ENCODE measurements at regions not wholly inside any gene's neighbourhood (a gene's known extent, or its start where the extent isn't known, plus 50 kb on each side); places are given as distances from the start of the nearest gene placed in this dataset.
"Not testable (repeated sequence)": the region's sequence is repeated elsewhere in the genome, so short reads cannot be mapped to it uniquely, and the experiment has no call there.

- DNase-seq: no peak
These were observed 50.7 kb upstream of the DIAPH3 start for GRCh38 chr13:60214213-60215055.

- DNase-seq: no peak
These were observed 56.3 kb upstream of the DIAPH3 start for GRCh38 chr13:60220072-60220471.

- no peak for DNase-seq
These were observed 57.9 kb upstream of the DIAPH3 start for GRCh38 chr13:60221581-60221980.

- peak; percentile 22 for DNase-seq
These were observed 62.8 kb upstream of the DIAPH3 start for GRCh38 chr13:60226507-60226906.

DNA sequence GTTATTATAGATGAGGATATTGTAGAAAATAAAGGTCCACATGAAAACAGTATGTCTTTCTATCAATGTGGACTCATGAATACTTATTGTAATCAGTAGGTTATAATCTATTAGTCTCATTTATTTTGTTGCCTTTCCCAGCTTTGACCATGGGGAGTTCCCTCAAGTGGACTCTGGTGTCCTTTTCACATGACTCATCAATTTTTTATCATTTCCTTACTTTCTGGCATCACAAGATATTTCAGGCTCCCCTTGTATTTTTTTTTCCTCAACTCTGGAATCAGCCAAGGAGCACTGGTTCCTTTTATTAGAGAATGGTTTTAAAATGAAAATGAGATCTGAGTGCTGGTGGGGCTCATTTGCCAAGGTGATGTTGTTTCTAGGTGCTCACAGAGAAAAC, 63.4 kb upstream of the DIAPH3 start:
- no peak for DNase-seq

- DNase-seq: no peak
These were observed 66.1 kb upstream of the DIAPH3 start for GRCh38 chr13:60229708-60230272.

GRCh38 chr13:60230593-60230992, 66.9 kb upstream of the DIAPH3 start:
- no peak for DNase-seq

GRCh38 chr13:60242043-60242595, 78.4 kb upstream of the DIAPH3 start:
- no peak for DNase-seq

DNA sequence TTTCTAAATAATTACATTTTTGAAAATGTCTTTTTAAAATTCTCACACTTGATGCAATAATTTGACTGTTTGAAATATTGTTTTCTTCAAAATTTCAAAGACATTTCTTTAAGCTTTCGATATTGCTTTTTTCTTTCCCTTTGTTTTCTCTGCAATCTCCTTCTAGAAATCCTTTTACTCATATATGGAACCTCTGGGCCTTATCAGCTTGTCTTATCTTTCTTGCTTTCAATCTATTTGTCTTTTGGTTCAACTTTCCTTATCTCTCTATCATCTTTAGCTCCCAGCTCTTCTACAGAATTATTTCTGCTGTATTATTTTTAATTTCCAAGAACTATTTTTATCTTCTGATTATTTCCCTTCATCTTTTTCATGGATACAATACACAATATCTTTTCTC, 80.7 kb upstream of the DIAPH3 start:
- no peak for DNase-seq

DNA sequence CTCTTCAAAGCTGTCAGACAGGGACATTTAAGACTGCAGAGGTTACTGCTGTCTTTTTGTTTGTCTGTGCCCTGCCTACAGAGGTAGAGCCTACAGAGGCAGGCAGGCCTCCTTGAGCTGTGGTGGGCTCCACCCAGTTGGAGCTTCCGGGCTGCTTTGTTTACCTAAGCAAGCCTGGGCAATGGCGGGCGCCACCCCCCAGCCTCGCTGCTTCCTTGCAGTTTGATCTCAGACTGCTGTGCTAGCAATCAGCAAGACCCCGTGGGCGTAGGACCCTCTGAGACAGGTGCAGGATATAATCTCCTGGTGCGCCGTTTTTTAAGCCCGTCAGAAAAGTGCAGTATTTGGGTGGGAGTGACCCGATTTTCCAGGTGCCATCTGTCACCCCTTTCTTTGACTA, 87.7 kb upstream of the DIAPH3 start:
- DNase-seq: not testable (repeated sequence)

GRCh38 chr13:60258349-60258748, 94.6 kb upstream of the DIAPH3 start:
- DNase-seq: no peak

DNA sequence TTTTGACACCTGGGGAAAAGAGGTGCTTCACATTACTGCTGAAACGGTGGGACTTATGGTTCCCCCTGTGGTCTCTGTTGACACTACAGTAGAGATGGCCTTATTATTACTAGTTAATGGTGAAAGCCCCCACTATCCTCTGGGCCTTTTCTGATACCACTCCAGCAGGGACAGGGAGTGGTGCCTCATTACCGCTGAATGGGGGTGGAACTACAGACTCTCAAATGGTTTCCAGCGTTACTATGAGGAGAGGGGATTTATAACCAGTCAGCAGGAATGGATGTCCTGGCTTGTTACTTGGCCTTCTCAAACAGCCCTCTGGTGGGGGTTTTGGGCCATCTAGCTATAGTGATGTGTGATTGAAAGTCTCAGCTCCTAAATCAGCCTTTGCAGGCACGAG, 96.7 kb upstream of the DIAPH3 start:
- DNase-seq: no peak

- DNase-seq: peak; percentile 68
These were observed 98.0 kb upstream of the DIAPH3 start for GRCh38 chr13:60261432-60262351.

GRCh38 chr13:60265566-60265965, 101.8 kb upstream of the DIAPH3 start:
- DNase-seq: no peak

DNA sequence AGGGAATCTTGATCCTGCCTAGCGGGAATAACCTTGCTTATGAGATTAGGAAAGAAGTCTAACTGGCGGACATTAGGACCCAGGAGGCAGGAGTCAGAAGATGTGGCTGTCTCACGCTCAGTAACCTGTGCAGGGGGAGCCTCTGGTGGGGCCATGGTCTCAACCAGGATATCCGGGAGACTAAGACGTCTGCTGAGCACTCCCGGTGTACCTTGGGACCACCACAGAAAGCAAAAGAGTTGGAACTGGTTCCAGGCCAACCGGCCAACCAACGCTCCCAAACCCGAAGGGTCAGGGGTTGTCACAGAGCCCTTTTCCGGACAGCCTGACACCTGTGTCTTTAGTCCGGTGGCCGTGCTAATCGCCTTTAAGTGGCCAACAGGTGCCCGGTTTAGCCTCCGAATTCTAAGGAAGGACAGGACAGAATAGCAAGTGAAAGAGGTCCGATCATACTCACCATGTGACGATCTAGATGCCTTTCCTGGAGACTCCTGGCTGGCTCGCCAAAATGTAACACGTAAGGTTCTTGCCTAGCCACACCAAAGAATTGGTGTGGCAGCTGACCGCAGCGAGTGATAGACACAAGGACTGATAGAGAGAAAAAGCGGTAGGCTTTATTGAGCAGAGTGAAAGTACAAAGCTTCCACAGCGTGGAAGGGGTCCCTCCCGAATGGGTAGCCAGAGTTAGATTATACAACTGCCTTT, 103.9 kb upstream of the DIAPH3 start:
- DNase-seq: no peak

- DNase-seq: no peak
These were observed 104.5 kb upstream of the DIAPH3 start for GRCh38 chr13:60268203-60268555.

GRCh38 chr13:60273971-60274527, 110.3 kb upstream of the DIAPH3 start:
- no peak for DNase-seq

- DNase-seq: no peak
These were observed 110.9 kb upstream of the DIAPH3 start for GRCh38 chr13:60274655-60275054.

GRCh38 chr13:60275208-60275607, 111.5 kb upstream of the DIAPH3 start:
- no peak for DNase-seq

DNA sequence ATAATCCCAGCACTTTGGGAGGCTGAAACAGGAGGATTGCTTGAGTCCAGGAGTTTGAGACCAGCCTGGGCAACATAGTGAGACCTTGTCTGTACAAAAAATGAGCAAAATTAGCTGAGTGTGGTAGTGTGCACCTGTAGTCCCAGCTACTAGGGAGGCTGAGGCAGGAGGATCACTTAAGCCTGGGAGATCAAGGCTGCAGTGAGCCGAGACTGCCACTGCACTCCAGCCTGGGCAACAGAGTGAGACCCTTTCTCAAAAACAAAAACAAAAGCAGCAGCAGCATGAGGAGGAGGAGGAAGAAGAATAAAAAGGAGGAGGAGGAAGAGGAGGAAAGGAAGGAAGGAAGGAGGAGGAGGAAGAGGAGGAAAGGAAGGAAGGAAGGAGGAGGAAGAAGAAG, 116.5 kb upstream of the TDRD3 start:
- DNase-seq: not testable (repeated sequence)

DNA sequence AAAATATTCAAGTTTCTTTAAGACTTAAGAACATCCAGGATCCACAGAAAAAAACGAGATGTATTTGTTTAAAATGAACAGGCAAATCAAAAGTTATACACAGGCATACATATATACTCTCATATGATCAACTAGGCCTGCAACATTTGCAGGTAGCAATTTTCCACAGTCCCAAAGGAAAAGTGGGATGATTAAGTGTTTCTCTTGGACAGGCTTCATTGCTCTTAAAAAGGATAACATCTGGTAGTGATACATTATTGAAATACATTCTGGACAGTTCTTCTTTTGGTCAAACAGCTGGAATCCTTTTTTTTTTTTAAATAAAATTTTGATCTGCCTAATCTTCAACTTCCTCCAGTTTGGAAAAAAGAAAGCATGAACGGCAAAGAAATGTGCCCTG, 114.8 kb upstream of the TDRD3 start:
- no peak for DNase-seq

DNA sequence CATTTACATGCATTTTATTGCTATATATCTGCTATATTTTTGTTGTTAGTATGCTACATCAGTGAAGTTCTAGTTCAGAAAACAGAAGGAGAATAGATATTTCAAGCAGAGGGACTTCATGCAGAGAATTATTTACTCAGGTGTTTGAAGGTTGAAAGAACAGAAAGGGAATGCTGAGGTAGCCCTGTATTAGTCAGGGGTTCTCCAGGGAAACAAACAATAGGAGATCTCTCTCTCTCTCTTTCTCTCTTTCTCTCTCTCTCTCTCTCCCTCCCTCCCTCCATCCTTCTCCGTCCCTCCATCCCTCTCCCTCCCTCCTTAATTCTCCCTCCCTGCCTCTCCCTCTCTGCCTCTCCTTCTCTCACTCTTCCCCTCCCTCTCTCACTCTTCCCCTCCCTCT, 114.3 kb upstream of the TDRD3 start:
- no peak for DNase-seq
